Activated CD8-positive, alpha-beta T cell treated with anti-CD3 and anti-CD28 coated beads for 36 hours (primary cell): ENCODE measurements at regions not wholly inside any gene's neighbourhood (a gene's known extent, or its start where the extent isn't known, plus 50 kb on each side); places are given as distances from the start of the nearest gene placed in this dataset.
"Not testable (repeated sequence)": the region's sequence is repeated elsewhere in the genome, so short reads cannot be mapped to it uniquely, and the experiment has no call there.

Experiments used
- ATAC-seq: fragments of 200-7000 bp; cut with Tn5 transposase; one replicate; pipeline ENCODE4 v1.10.0; 2021; ENCODE audit warnings: mild to moderate bottlenecking, moderate library complexity
- CTCF ChIA-PET: fragments of 350-600 bp; sonication (Branson Sonifier 250); formaldehyde crosslinking; loops from one replicate; lab custom pipeline; 2021; ENCODE audit warnings: antibody characterized with exemption; lab: Charles Lee
- POLR2A ChIA-PET: fragments of 350-600 bp; sonication (Branson Sonifier 250); formaldehyde crosslinking; loops from one replicate; lab custom pipeline; 2021; ENCODE audit warnings: antibody characterized with exemption; lab: Charles Lee
- DNase-seq: peaks from one replicate; pipeline ENCODE4 v3.0.0-alpha.2; 2020
- H3K27ac Mint-ChIP-seq: one replicate; pipeline ENCODE4 v1.8.0; 2021; ENCODE audit warnings: mild to moderate bottlenecking, mixed read lengths
- H3K27me3 Mint-ChIP-seq: one replicate; pipeline ENCODE4 v1.8.0; 2021; ENCODE audit warnings: mixed read lengths
- H3K36me3 Mint-ChIP-seq: one replicate; pipeline ENCODE4 v1.8.0; 2021; ENCODE audit warnings: low read depth, mixed read lengths
- H3K4me1 Mint-ChIP-seq: one replicate; pipeline ENCODE4 v1.8.0; 2021; ENCODE audit warnings: low read depth, mixed read lengths
- H3K4me3 Mint-ChIP-seq: one replicate; pipeline ENCODE4 v1.8.0; 2021; ENCODE audit warnings: mild to moderate bottlenecking, moderate library complexity, mixed read lengths
- H3K9me3 Mint-ChIP-seq: one replicate; pipeline ENCODE4 v1.8.0; 2021; ENCODE audit warnings: mixed read lengths
- CTCF ChIP-seq: fragments of 200-600 bp; IDR thresholded peaks from one replicate; pipeline ENCODE4 v1.8.0; 2022; ENCODE audit warnings: antibody characterized with exemption, mild to moderate bottlenecking
- intact Hi-C: fragments of 100-400 bp; cut with micrococcal nuclease; formaldehyde crosslinking; loops from one replicate; pipeline ENCODE4 v1.10.0; 2022

DNA sequence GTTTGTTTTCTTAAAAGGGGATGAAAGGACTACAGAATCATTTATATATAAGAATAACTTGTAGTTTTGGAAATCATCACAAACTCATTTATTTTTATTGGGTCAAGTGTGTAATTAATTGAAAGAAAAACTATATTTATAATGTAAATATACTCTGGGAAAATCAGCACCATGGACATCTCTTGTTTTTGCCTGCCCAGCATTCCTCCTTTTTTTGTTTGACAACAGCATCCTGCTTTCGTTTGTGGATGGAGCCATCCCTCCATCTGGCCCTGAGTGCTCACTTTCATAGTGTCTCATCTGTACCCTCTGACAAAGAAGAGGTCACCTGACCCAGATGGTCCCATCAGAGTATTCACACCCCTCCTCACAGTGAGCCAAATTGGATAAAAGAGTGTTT lies 308.2 kb upstream of the HTR1E start:
- no peak for TF ChIP-seq CTCF
- CTCF ChIA-PET, result no interaction called here

DNA sequence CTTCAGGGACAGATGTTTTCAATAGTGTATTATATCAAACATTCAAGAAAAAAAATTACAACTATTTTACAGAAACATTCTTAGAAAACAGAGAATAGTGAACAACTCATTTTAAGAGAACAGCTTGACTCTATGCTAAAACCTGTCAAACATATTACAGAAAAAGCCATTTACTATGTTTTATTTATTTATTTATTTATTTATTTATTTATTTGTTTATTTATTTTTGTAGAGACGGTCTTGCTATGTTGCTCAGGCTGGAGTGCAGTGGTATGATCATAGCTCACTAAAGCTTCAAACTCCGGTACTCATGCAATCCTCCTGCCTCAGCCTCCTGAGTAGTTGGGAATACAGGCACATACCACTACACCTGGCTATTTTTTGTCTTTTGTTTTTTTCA lies 317.9 kb upstream of the HTR1E start:
- DNase-seq (no peak), ATAC-seq (no peak)
- CTCF ChIA-PET, result no interaction called here
- no peak for TF ChIP-seq CTCF
- no peak overlapping the region for H3K4me3 Mint-ChIP-seq
- POLR2A ChIA-PET, result no interaction called here
- H3K27me3 Mint-ChIP-seq, result no peaks in the 10 kb centered on the region
- H3K9me3 Mint-ChIP-seq, result peaks cover 9% of the 10 kb centered on the region
- no peaks in the 10 kb centered on the region for H3K36me3 Mint-ChIP-seq
- no peak overlapping the region for H3K27ac Mint-ChIP-seq
- H3K4me1 Mint-ChIP-seq, result no peaks in the 10 kb centered on the region
- intact Hi-C loops, result no loop called here

More for the DNA sequence above, 308.2 kb upstream of the HTR1E start:
- no peak overlapping the region for H3K4me3 Mint-ChIP-seq
- intact Hi-C loops, result no loop called here
- H3K36me3 Mint-ChIP-seq, result no peaks in the 10 kb centered on the region
- DNase-seq (no peak), ATAC-seq (no peak)
- no peak overlapping the region for H3K27ac Mint-ChIP-seq
- POLR2A ChIA-PET, result no interaction called here
- no peaks in the 10 kb centered on the region for H3K27me3 Mint-ChIP-seq
- H3K4me1 Mint-ChIP-seq, result no peaks in the 10 kb centered on the region
- H3K9me3 Mint-ChIP-seq, result peaks cover 5% of the 10 kb centered on the region

DNA sequence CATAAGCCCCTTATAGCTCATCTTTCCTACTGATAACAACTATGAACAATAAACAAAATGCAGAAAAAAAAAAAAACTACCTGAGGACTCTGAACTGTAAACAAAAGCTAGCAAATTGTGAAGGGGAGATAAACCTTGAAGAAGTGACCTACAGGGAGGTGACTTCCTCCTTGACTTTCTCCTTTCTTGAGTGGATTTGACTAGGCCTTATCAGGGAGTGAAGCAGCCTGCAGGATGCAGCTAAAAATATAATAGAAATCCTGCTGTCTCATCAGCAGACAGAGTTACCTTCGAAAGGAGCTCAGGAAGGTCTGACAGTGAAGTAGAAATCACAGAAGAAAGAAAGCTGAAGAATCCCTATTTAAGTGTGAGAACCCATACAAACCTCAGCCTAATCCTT lies 322.0 kb upstream of the HTR1E start:
- DNase-seq (no peak), ATAC-seq (no peak)
- no peaks in the 10 kb centered on the region for H3K27me3 Mint-ChIP-seq
- H3K4me3 Mint-ChIP-seq, result no peak overlapping the region
- ChIA-PET CTCF (no interaction called here), POLR2A (no interaction called here)
- no peaks in the 10 kb centered on the region for H3K4me1 Mint-ChIP-seq
- intact Hi-C loops, result no loop called here
- H3K27ac Mint-ChIP-seq, result no peak overlapping the region
- peaks cover 4% of the 10 kb centered on the region for H3K9me3 Mint-ChIP-seq
- no peak for TF ChIP-seq CTCF
- no peaks in the 10 kb centered on the region for H3K36me3 Mint-ChIP-seq

- H3K4me1 Mint-ChIP-seq, result no peaks in the 10 kb centered on the region
- ATAC-seq (no peak), DNase-seq (no peak)
- H3K27me3 Mint-ChIP-seq, result no peaks in the 10 kb centered on the region
- peaks cover 2% of the 10 kb centered on the region for H3K9me3 Mint-ChIP-seq
- ChIA-PET POLR2A (no interaction called here), CTCF (no interaction called here)
- H3K36me3 Mint-ChIP-seq, result no peaks in the 10 kb centered on the region
- no peak for TF ChIP-seq CTCF
- no peak overlapping the region for H3K27ac Mint-ChIP-seq
- intact Hi-C loops, result no loop called here
- H3K4me3 Mint-ChIP-seq, result no peak overlapping the region
Observed at GRCh38 chr6:86609549-86610388, 327.6 kb upstream of the HTR1E start.

GRCh38 chr6:86603364-86603763 lies 334.0 kb upstream of the HTR1E start:
- H3K27me3 Mint-ChIP-seq, POLR2A ChIA-PET, H3K4me1 Mint-ChIP-seq, ATAC-seq, intact Hi-C loops, DNase-seq, H3K27ac Mint-ChIP-seq, H3K4me3 Mint-ChIP-seq, CTCF ChIA-PET, H3K36me3 Mint-ChIP-seq, H3K9me3 Mint-ChIP-seq: not testable (repeated sequence)

GRCh38 chr6:86602093-86602492 lies 335.2 kb upstream of the HTR1E start:
- H3K27me3 Mint-ChIP-seq, DNase-seq, ATAC-seq, intact Hi-C loops, POLR2A ChIA-PET, H3K9me3 Mint-ChIP-seq, H3K36me3 Mint-ChIP-seq, H3K27ac Mint-ChIP-seq, H3K4me1 Mint-ChIP-seq, H3K4me3 Mint-ChIP-seq, CTCF ChIA-PET: not testable (repeated sequence)

DNA sequence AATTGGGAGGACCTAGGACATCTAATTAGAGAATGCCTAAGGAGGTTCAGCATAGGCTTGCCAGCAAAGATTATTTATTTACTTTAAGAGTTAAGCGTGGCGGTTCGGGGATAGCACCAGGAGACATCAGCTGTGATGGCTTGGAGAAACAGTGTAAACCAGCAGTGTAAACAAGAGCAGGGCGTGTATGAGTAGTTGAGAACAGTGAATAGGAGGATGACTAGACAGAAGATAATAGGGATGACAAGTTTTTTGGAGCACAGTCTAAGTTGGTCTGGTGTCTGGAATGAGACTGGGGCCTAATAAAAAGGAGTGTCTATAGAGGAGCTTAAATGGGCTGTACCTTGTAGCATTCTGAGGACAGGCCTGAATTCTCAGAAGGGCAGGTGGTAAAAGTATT lies 338.4 kb upstream of the HTR1E start:
- H3K27ac Mint-ChIP-seq, ATAC-seq, H3K36me3 Mint-ChIP-seq, CTCF ChIA-PET, DNase-seq, H3K4me1 Mint-ChIP-seq, POLR2A ChIA-PET, intact Hi-C loops, H3K9me3 Mint-ChIP-seq, H3K27me3 Mint-ChIP-seq, H3K4me3 Mint-ChIP-seq: not testable (repeated sequence)
